IMR-90 (cell line): ENCODE measurements at regions not wholly inside any gene's neighbourhood (a gene's known extent, or its start where the extent isn't known, plus 50 kb on each side); places are given as distances from the start of the nearest gene placed in this dataset.

Experiments used
- ATAC-seq: fragments of 200-7000 bp; cut with Tn5 transposase; 2 replicates; pipeline ENCODE4 v1.9.1; 2020; ENCODE audit warnings: low read depth, mild to moderate bottlenecking, moderate library complexity
- BruUV-seq: library from RNA; stranded (reverse); fragments of 400-500 nt; replicated peaks from 2 replicates; lab custom pipeline; 2021; lab: Mats Ljungman, UMichigan
- CTCF ChIA-PET: fragments of 300-600 bp; formaldehyde crosslinking; extraction: SDS; loops from one replicate; lab custom pipeline; 2021; ENCODE audit warnings: antibody characterized with exemption; lab: Yijun Ruan, JAX
- POLR2A ChIA-PET: fragments of 300-600 bp; sonication (Branson Sonifier 250); formaldehyde crosslinking; loops from one replicate; lab custom pipeline; 2022; ENCODE audit warnings: antibody characterized with exemption; ENCODE audit not compliant: unreplicated experiment; lab: Charles Lee
- DNase-seq: peaks from one replicate; pipeline ENCODE4 v3.0.0; 2013
- H2AFZ ChIP-seq: replicated peaks from 2 replicates; pipeline ENCODE3; 2013; ENCODE audit warnings: low read length, mild to moderate bottlenecking; ENCODE audit not compliant: poor library complexity
- H2AK5ac ChIP-seq: 2 replicates; pipeline ENCODE4 v1.6.1; 2013; ENCODE audit warnings: low read depth, low read length, inconsistent platforms
- H2AK9ac ChIP-seq: replicated peaks from 2 replicates; pipeline ENCODE3; 2013; ENCODE audit warnings: mild to moderate bottlenecking, low read depth, low read length, moderate library complexity; ENCODE audit not compliant: poor library complexity
- H2BK120ac ChIP-seq: 2 replicates; pipeline ENCODE4 v1.6.1; 2013; ENCODE audit warnings: low read depth, low read length, inconsistent platforms
- H2BK15ac ChIP-seq: 3 replicates; pipeline ENCODE4 v1.6.1; 2013; ENCODE audit warnings: low read depth, low read length, inconsistent platforms
- H2BK20ac ChIP-seq: 2 replicates; pipeline ENCODE4 v1.6.1; 2013; ENCODE audit warnings: low read depth, mild to moderate bottlenecking, inconsistent platforms, low read length, moderate library complexity
- H2BK5ac ChIP-seq: 2 replicates; pipeline ENCODE4 v1.6.1; 2013; ENCODE audit warnings: mild to moderate bottlenecking, low read depth, low read length, inconsistent platforms; ENCODE audit not compliant: poor library complexity, severe bottlenecking
- H3K14ac ChIP-seq: replicated peaks from 2 replicates; pipeline ENCODE4 v1.6.1; 2013; ENCODE audit warnings: low read depth, low read length, inconsistent platforms
- H3K18ac ChIP-seq: 2 replicates; pipeline ENCODE4 v1.6.1; 2013; ENCODE audit warnings: low read depth, low read length, control low read depth
- H3K23ac ChIP-seq: 2 replicates; pipeline ENCODE4 v1.6.1; 2013; ENCODE audit warnings: low read depth, low read length, inconsistent platforms
- H3K27ac ChIP-seq: 2 replicates; pipeline ENCODE4 v1.5.1; 2013; ENCODE audit warnings: mild to moderate bottlenecking, control low read depth, low read length; ENCODE audit not compliant: insufficient read depth
- H3K27me3 ChIP-seq: 2 replicates; pipeline ENCODE4 v1.6.1; 2013; ENCODE audit warnings: low read length; ENCODE audit not compliant: control insufficient read depth, insufficient read depth
- H3K36me3 ChIP-seq: 2 replicates; pipeline ENCODE4 v1.6.1; 2013; ENCODE audit warnings: low read length, mixed read lengths; ENCODE audit not compliant: control insufficient read depth, insufficient read depth
- H3K4ac ChIP-seq: 2 replicates; pipeline ENCODE4 v1.6.1; 2013; ENCODE audit warnings: low read depth, low read length, inconsistent platforms
- H3K4me1 ChIP-seq: 2 replicates; pipeline ENCODE4 v1.6.1; 2013; ENCODE audit warnings: low read length, mixed read lengths; ENCODE audit not compliant: control insufficient read depth, insufficient read depth
- H3K4me2 ChIP-seq: 2 replicates; pipeline ENCODE4 v1.6.1; 2013; ENCODE audit warnings: low read depth, mild to moderate bottlenecking, control low read depth, low read length, moderate library complexity
- H3K4me3 ChIP-seq: 2 replicates; pipeline ENCODE4 v1.5.1; 2013; ENCODE audit warnings: low read depth, mild to moderate bottlenecking, control low read depth, low read length, moderate library complexity; ENCODE audit not compliant: insufficient read depth
- H3K56ac ChIP-seq: 2 replicates; pipeline ENCODE4 v1.6.1; 2013; ENCODE audit warnings: low read length, inconsistent platforms; ENCODE audit not compliant: insufficient read depth; ENCODE audit errors: extremely low read depth
- H3K79me1 ChIP-seq, 2 experiments: 2 replicates each; pipeline ENCODE4 v1.6.1; 2013; ENCODE audit warnings: low read length in 2 of 2, inconsistent platforms in 1 of 2, low read depth in 1 of 2
- H3K9ac ChIP-seq: 2 replicates; pipeline ENCODE4 v1.6.1; 2013; ENCODE audit warnings: low read depth, low read length, control low read depth
- H3K9me1 ChIP-seq: 2 replicates; pipeline ENCODE4 v1.6.1; 2013; ENCODE audit warnings: low read length, inconsistent platforms; ENCODE audit not compliant: insufficient read depth
- H3K9me3 ChIP-seq: 2 replicates; pipeline ENCODE4 v1.6.1; 2013; ENCODE audit warnings: low read length; ENCODE audit not compliant: control insufficient read depth, insufficient read depth
- H4K20me1 ChIP-seq: 2 replicates; pipeline ENCODE4 v1.6.1; 2013; ENCODE audit warnings: low read length, inconsistent platforms; ENCODE audit not compliant: insufficient read depth
- H4K5ac ChIP-seq: 2 replicates; pipeline ENCODE4 v1.6.1; 2013; ENCODE audit warnings: mild to moderate bottlenecking, low read depth, low read length, control low read depth
- H4K8ac ChIP-seq, 2 experiments: 2 replicates each; pipeline ENCODE4 v1.6.1; 2013; ENCODE audit warnings: low read depth in 2 of 2, low read length in 2 of 2, control low read depth in 1 of 2, inconsistent platforms in 1 of 2
- H4K91ac ChIP-seq: 2 replicates; pipeline ENCODE4 v1.6.1; 2013; ENCODE audit warnings: low read depth, low read length, inconsistent platforms; ENCODE audit not compliant: insufficient read depth
- FOS ChIP-seq: fragments of 150-350 bp; IDR thresholded peaks from 2 replicates; pipeline ENCODE4 v1.6.1; 2016; ENCODE audit warnings: low read depth, low read length
- dilution Hi-C: fragments of 300-500 bp; cut with HindIII; formaldehyde crosslinking; loops from one replicate; pipeline ENCODE4 v1.14.3; 2018; ENCODE audit warnings: low sequenced_read_pairs; ENCODE audit not compliant: unreplicated experiment
- in situ Hi-C: fragments of 300-500 bp; cut with MboI; formaldehyde crosslinking; loops from 3 replicates; pipeline ENCODE4 v1.14.3; 2019; ENCODE audit warnings: low sequenced_read_pairs, inconsistent platforms, mixed read lengths
- intact Hi-C: fragments of 100-400 bp; cut with micrococcal nuclease; formaldehyde crosslinking; loops from 2 replicates; pipeline ENCODE4 v1.10.0; 2022
- TF ChIP-seq, protein P1 (sequence below): fragments of 150-350 bp; IDR thresholded peaks from 2 replicates; pipeline ENCODE4 v1.6.1; 2017; ENCODE audit warnings: mild to moderate bottlenecking, antibody characterized with exemption, low read length, low read depth

DNA sequence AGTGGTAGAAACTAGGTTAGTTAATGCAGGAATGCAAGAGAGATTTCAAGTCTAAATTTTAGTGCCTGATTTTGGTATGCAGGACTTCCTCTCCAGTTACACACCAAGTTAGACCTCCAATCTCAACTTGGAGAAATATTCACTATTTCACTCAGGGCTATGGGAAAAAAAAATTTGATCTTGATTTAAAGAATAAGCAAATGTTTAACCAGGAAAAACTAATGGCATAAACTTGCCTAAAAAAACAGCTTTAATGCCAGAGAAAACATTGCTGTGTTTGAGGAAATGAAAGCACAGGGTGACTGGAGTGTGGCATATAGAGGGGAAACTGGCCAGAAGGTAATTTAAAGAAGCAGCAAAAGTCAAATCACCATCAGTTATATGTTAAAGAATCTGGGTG lies 575.4 kb upstream of the LRRC4C start:
- intact Hi-C loops: no loop called here
- Histone ChIP-seq H4K20me1 (no peaks in the 10 kb centered on the region), H3K4me3 (no peak overlapping the region), H3K4me2 (no peak overlapping the region), H2AK9ac (no peak overlapping the region), H4K5ac (no peak overlapping the region), H2AFZ (no peak overlapping the region), H2BK5ac (no peak overlapping the region), H2BK15ac (no peak overlapping the region), H3K9me3 (peaks cover 2% of the 10 kb centered on the region; the same call in 1 of the 2 replicates), H2BK120ac (no peak overlapping the region), H3K36me3 (no peaks in the 10 kb centered on the region), H4K91ac (no peak overlapping the region), H3K23ac (no peak overlapping the region), H3K27me3 (no peaks in the 10 kb centered on the region), H3K56ac (no peak overlapping the region), H3K4me1 (no peaks in the 10 kb centered on the region), H3K14ac (no peak overlapping the region), H3K79me1 (no peaks in the 10 kb centered on the region), H2BK20ac (no peak overlapping the region), H3K27ac (no peak overlapping the region), H2AK5ac (no peak overlapping the region), H3K9ac (no peak overlapping the region), H4K8ac (no peak overlapping the region), H3K9me1 (no peaks in the 10 kb centered on the region), H3K18ac (no peak overlapping the region), H3K4ac (no peak overlapping the region)
- ATAC-seq: no peak
- dilution Hi-C loops: no loop called here
- CTCF ChIA-PET: no interaction called here
- POLR2A ChIA-PET: no interaction called here
- TF ChIP-seq FOS: no peak
- TF ChIP-seq, protein P1, sequence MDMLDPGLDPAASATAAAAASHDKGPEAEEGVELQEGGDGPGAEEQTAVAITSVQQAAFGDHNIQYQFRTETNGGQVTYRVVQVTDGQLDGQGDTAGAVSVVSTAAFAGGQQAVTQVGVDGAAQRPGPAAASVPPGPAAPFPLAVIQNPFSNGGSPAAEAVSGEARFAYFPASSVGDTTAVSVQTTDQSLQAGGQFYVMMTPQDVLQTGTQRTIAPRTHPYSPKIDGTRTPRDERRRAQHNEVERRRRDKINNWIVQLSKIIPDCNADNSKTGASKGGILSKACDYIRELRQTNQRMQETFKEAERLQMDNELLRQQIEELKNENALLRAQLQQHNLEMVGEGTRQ: no peak
- BruUV-seq: no TSS peak
- DNase-seq: no peak
- in situ Hi-C loops: no loop called here
